ENCODE measurements at regions not wholly inside any gene's neighbourhood (a gene's known extent, or its start where the extent isn't known, plus 50 kb on each side); places are given as distances from the start of the nearest gene placed in this dataset.

GRCh38 chr1:214882616-214883015, 199.9 kb upstream of the KCNK2 start:
- DNase-seq (ENCODE audit: low spot score) = no peak
- TF ChIP-seq CTCF (IDR thresholded peaks at IDR 0.05) = no peak
- Histone ChIP-seq H3K4me3 (no peak overlapping the region), H3K27ac (no peak overlapping the region)

GRCh38 chr1:214895011-214895600, 187.4 kb upstream of the KCNK2 start:
- H3K27ac ChIP-seq = no peak overlapping the region
- DNase-seq (ENCODE audit: low spot score) = no peak
- TF ChIP-seq CTCF (IDR thresholded peaks at IDR 0.05) = no peak
- no peak overlapping the region for H3K4me3 ChIP-seq

GRCh38 chr1:214896921-214897320, 185.6 kb upstream of the KCNK2 start:
- no peak for TF ChIP-seq CTCF (IDR thresholded peaks at IDR 0.05)
- DNase-seq (ENCODE audit: low spot score) = no peak
- Histone ChIP-seq H3K4me3 (no peak overlapping the region), H3K27ac (no peak overlapping the region)

GRCh38 chr1:214897581-214897980, 185.0 kb upstream of the KCNK2 start:
- no peak for TF ChIP-seq CTCF (IDR thresholded peaks at IDR 0.05)
- Histone ChIP-seq H3K4me3 (no peak overlapping the region), H3K27ac (no peak overlapping the region)
- no peak for DNase-seq (ENCODE audit: low spot score)

- DNase-seq (ENCODE audit: low spot score) = no peak
- no peak overlapping the region for H3K4me3 ChIP-seq
- TF ChIP-seq CTCF (IDR thresholded peaks at IDR 0.05) = no peak
Observed at GRCh38 chr1:214898161-214898560, 184.4 kb upstream of the KCNK2 start.

GRCh38 chr1:214898718-214899117, 183.8 kb upstream of the KCNK2 start:
- no peak overlapping the region for H3K4me3 ChIP-seq
- no peak for TF ChIP-seq CTCF (IDR thresholded peaks at IDR 0.05)
- H3K27ac ChIP-seq = no peak overlapping the region
- DNase-seq (ENCODE audit: low spot score) = no peak

More at GRCh38 chr1:214898161-214898560, 184.4 kb upstream of the KCNK2 start:
- H3K27ac ChIP-seq = no peak overlapping the region

- no peak for TF ChIP-seq CTCF (IDR thresholded peaks at IDR 0.05)
- H3K4me3 ChIP-seq = no peak overlapping the region
- DNase-seq (ENCODE audit: low spot score) = no peak
- no peak overlapping the region for H3K27ac ChIP-seq
Observed at GRCh38 chr1:214899908-214900460, 182.6 kb upstream of the KCNK2 start.
